Fibroblast of pulmonary artery (primary cell): ENCODE measurements at regions not wholly inside any gene's neighbourhood (a gene's known extent, or its start where the extent isn't known, plus 50 kb on each side); places are given as distances from the start of the nearest gene placed in this dataset.

Experiments used
- DNase-seq: peaks from one replicate; pipeline ENCODE4 v3.0.0-alpha.2; 2010; ENCODE audit warnings: low read depth
- H3K4me3 ChIP-seq: replicated peaks from 2 replicates; pipeline ENCODE4 v1.5.1; 2011; ENCODE audit warnings: low read depth, mild to moderate bottlenecking, control low read depth, low read length, moderate library complexity
- TF ChIP-seq, protein P1 (sequence below): IDR thresholded peaks from 2 replicates; pipeline ENCODE4 v1.5.1; 2011; ENCODE audit warnings: mild to moderate bottlenecking, control low read depth, low read length, inconsistent platforms; ENCODE audit errors: missing control alignments

DNA sequence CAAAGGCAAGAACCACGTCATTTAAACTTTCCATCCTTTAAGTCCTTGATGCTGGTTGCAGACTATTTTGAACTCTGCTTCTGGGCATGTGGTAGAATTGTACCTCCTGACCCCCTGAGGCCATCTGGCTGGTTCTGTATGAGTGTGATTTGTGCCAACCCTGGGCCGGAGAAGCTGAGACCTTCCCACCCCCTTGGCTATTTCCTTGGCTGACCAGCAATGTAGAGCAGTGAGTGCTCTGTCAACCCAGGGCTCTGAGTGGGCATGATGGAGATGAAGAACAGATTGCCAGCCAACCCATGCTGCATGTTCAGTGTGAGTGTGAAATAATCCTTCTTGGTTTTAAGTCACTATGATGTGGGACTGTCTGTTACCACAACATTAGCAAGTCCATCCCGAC lies 82.1 kb upstream of the RASGRP1 start:
- H3K4me3 ChIP-seq: no peak overlapping the region
- DNase-seq: no peak
- TF ChIP-seq, protein P1, sequence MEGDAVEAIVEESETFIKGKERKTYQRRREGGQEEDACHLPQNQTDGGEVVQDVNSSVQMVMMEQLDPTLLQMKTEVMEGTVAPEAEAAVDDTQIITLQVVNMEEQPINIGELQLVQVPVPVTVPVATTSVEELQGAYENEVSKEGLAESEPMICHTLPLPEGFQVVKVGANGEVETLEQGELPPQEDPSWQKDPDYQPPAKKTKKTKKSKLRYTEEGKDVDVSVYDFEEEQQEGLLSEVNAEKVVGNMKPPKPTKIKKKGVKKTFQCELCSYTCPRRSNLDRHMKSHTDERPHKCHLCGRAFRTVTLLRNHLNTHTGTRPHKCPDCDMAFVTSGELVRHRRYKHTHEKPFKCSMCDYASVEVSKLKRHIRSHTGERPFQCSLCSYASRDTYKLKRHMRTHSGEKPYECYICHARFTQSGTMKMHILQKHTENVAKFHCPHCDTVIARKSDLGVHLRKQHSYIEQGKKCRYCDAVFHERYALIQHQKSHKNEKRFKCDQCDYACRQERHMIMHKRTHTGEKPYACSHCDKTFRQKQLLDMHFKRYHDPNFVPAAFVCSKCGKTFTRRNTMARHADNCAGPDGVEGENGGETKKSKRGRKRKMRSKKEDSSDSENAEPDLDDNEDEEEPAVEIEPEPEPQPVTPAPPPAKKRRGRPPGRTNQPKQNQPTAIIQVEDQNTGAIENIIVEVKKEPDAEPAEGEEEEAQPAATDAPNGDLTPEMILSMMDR: no peak

DNA sequence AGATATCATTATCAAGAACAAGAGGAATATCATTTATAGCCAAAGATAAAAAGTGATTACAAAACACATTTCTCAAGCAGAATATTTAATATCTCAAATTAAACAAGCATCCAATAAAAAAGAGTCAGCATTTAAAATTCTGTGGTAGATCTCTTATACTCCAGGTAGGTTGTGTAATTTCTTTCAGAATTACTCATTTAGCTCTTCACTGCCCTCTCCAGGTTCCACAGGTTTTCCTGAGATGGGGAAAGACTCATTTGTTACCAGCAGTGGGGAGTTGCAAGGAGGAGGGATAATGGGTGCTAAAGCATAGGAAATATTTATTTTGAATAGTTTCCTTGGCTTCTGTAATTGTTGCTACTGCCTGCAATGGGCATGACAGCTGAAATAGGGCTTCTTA lies 83.1 kb upstream of the RASGRP1 start:
- peak; percentile 51 for DNase-seq
- TF ChIP-seq, protein P1: peak; percentile 60

DNA sequence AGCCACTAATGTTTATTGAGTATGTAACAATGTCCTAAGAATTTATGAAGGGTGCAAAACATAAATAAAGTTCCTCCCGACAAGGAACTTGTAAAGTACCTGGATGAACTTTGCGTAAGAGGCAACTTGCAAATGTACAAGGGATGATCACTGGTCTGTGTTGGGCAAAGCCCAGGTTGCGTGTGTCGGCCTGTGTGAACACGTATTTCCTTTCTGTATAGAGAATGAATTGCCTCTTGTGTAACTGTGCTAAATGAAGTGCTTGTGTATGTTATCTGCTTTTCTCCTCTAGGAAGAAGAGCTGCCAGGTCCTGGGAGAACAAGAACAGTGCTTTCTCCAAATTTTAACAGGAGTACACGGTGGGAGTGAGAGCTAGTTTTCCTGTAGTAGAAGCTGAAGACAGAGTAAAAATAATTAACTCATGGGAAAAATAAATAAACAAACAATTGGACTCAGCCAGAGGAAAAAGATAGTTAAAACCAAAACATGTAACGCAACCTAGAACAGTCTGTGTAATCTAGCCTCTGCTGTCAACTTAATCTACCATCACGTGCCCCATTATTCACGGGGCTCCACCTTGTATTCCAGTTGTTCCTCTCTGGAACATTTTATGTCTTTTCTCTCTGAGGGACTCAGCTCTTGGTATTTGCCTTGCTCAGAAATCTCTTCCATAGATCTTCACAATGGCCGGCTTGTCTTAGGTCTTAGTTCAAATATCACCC lies 83.7 kb upstream of the RASGRP1 start:
- DNase-seq: peak; percentile 33
- H3K4me3 ChIP-seq: no peak overlapping the region
- TF ChIP-seq, protein P1: no peak

More for the DNA sequence above, 83.1 kb upstream of the RASGRP1 start:
- H3K4me3 ChIP-seq: no peak overlapping the region

DNA sequence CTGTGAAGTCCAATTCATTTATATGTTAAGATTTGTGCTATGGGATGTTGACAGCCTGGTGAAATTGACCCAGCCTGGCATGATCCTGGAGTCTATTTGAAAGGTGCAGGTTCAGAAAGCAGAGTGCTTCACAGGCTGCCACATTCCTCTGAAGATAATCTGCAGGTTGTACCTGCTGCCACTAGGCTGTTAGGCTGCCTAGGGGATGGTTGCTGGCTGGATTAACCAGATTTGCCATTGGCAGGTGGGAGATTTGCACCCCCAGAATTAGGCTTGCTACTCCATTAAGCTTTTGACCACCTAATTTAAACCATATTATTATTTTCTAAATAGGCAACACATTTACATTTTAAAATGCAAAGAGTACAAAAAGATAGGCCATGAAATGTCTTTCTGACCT lies 85.8 kb upstream of the RASGRP1 start:
- TF ChIP-seq, protein P1: no peak
- DNase-seq: no peak
- H3K4me3 ChIP-seq: no peak overlapping the region

DNA sequence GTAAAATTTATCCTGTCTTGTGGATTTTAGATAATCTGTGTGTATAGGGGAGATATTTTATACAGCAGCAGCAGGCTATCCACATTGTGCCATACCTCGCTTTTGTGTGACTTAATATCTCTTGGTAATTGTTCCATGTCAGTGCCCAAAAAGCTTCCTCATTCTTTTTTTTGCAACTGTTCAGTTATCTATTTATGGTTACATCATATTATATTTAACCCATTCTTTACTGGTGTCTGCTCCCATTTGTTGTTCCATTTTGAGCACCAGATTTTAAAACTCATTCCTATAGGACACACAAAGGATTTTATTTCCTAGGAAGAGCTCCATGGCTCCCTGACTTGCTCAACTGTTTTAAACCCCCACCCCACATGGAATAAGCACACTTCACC lies 86.3 kb upstream of the RASGRP1 start:
- H3K4me3 ChIP-seq: no peak overlapping the region
- TF ChIP-seq, protein P1: no peak
- no peak for DNase-seq

DNA sequence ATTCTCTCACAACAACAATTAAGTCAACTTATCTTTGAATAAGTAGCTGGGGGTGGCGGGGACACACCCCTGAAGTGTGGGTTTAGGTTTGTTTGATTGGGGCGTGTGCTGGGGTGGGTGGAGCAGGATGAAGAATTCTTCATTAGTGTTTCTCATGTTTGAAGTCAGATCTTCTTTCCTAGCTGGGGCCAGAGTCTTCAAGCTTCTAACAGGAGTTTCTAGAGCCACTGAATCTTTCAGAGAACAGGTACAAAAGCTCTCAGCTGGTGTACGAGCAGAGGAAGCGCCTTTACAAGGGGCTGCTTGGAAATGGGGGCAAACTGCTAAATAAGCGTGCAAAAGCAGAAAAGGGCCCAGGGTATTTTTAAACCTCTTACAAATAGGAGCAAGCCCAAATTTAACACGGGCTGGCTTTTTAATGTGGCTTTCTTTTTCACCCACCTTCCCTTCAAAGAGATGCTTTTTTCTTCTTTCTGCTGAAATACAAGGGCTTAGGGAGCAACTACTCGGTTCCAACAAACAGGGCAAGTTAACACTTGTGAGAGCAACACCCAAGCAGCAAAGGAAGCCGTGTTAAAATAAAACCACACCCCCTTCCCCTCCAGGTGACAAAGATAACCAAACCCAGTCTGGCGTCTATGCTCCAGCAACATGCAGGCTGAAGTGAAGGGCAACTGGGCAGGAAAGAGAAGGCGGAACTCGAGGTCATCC lies 86.9 kb upstream of the RASGRP1 start:
- TF ChIP-seq, protein P1: no peak
- no peak overlapping the region for H3K4me3 ChIP-seq
- no peak for DNase-seq
